ENCODE measurements at regions not wholly inside any gene's neighbourhood (a gene's known extent, or its start where the extent isn't known, plus 50 kb on each side); places are given as distances from the start of the nearest gene placed in this dataset.

GRCh38 chr2:195535911-195536522 lies 121.0 kb upstream of the SLC39A10 start:
- H3K9me2 ChIP-seq (ENCODE audit: insufficient read depth), result no peaks in the 10 kb centered on the region
- DNase-seq (ENCODE audit: low read depth, low spot score) (no peak), ATAC-seq (no peak)
- no peak overlapping the region for H3K27ac ChIP-seq (ENCODE audit: low read depth, low read length)
- no peaks in the 10 kb centered on the region for H4K20me1 ChIP-seq (ENCODE audit: insufficient read depth)
- no peaks in the 10 kb centered on the region for H3K27me3 ChIP-seq (ENCODE audit: insufficient read depth, low read length)
- H3K36me3 ChIP-seq (ENCODE audit: control insufficient read depth in 1 of 2, insufficient read depth in 2 of 2, low read length in 2 of 2), result no peaks in the 10 kb centered on the region
- TF ChIP-seq POLR2A (IDR thresholded peaks at IDR 0.05; ENCODE audit: borderline replicate concordance, extremely low read depth, insufficient read depth, insufficient read length), result no peak
- no peak for TF ChIP-seq EZH2phosphoT487 (IDR thresholded peaks at IDR 0.05; ENCODE audit: borderline replicate concordance)
- TF ChIP-seq ELF1 (IDR thresholded peaks at IDR 0.05; ENCODE audit: borderline replicate concordance, low read depth), result no peak
- no peak for TF ChIP-seq POLR2AphosphoS5 (IDR thresholded peaks at IDR 0.05; ENCODE audit: low read depth, low read length)
- no peak for TF ChIP-seq REST (IDR thresholded peaks at IDR 0.05; ENCODE audit: low read depth)
- TF ChIP-seq, protein P1, sequence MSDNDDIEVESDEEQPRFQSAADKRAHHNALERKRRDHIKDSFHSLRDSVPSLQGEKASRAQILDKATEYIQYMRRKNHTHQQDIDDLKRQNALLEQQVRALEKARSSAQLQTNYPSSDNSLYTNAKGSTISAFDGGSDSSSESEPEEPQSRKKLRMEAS (IDR thresholded peaks at IDR 0.05), result no peak
- TF ChIP-seq EGR1 (IDR thresholded peaks at IDR 0.05; ENCODE audit: low read depth), result no peak
- no peak for TF ChIP-seq ZFX (IDR thresholded peaks at IDR 0.05)
- ChIA-PET CTCF (no interaction called here), RAD21 (ENCODE audit: low non-redundant PET in 1 of 2, low total read pairs in 2 of 2, uncharacterized antibody in 2 of 2, unreplicated experiment in 2 of 2) (no interaction called here), POLR2A (no interaction called here)
- no peaks in the 10 kb centered on the region for H3K9me3 ChIP-seq (ENCODE audit: control insufficient read depth in 1 of 2, insufficient read depth in 1 of 2, low read depth in 1 of 2, low read length in 2 of 2)
- H3K4me3 ChIP-seq (replicated peaks in 1 of 2; ENCODE audit: low read depth in 1 of 2, low read length in 2 of 2), result no peak overlapping the region
- intact Hi-C loops (cut with micrococcal nuclease), result no loop called here
- H3K4me1 ChIP-seq (ENCODE audit: control insufficient read depth in 1 of 2, insufficient read depth in 2 of 2, low read length in 2 of 2), result peaks cover 12 to 20% of the 10 kb centered on the region in 2 experiments
- BruUV-seq (replicated peaks), result no TSS peak
- H3K4me2 ChIP-seq (ENCODE audit: low read length), result no peak overlapping the region
- no peak overlapping the region for H2AFZ ChIP-seq (ENCODE audit: low read depth, low read length, poor library complexity, severe bottlenecking)
- H3K79me2 ChIP-seq (ENCODE audit: insufficient read depth, low read length), result no peaks in the 10 kb centered on the region
- no peak overlapping the region for H3K9ac ChIP-seq (ENCODE audit: low read length)

Measured in HCT116 (cell line).